HG03442 (cell line): ENCODE measurements at regions not wholly inside any gene's neighbourhood (a gene's known extent, or its start where the extent isn't known, plus 50 kb on each side); places are given as distances from the start of the nearest gene placed in this dataset.

Experiments used
- ATAC-seq: cut with Tn5 transposase; IDR thresholded peaks from one replicate; pipeline ENCODE4 v1.9.1; 2021; ENCODE audit warnings: mild to moderate bottlenecking, moderate library complexity; ENCODE audit not compliant: unreplicated experiment

- ATAC-seq: no peak
Measured at GRCh38 chr16:20259541-20259940, 67.8 kb downstream of the GP2 start.

GRCh38 chr16:20257234-20257633, 70.1 kb downstream of the GP2 start:
- no peak for ATAC-seq

GRCh38 chr16:20255002-20255401, 72.3 kb downstream of the GP2 start:
- no peak for ATAC-seq

DNA sequence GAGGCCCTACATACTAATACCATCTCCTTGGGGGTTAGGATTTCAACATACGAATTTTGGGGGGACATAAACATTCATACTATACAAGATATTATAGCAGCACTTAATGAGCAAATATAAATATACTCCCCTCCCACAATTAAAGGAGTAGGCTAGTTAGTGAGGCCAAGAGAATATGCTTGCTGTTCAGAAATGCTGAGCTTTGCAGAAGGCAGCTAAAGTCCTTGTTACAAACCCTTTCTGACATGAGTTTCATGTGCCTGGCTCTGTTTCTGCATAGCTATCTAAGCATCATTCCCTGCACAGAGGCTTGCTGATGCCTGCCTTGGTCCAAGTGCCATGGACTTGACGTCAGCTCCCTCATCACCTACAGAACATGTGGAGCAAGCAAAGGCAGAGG, 73.5 kb downstream of the GP2 start:
- ATAC-seq: no peak

DNA sequence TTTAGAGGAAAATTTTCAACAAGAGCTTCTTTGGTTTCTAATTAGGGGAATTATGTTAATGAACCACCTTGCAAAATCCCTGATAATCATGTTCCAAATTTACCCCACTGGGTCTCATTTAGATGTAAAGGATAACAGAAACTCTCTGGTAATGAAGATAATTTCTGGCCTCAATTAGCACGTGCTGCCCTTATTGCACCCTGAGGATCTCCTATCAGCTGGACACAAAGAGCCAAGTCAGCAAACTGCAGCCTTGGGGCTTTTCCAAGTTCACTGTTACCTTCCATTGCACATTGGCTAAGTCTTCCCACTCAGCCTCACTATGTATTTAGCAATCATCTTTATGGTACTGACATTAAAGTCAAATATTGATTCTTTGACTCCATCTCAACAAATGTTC, 78.1 kb downstream of the GP2 start:
- ATAC-seq: no peak

GRCh38 chr16:20247076-20247475, 80.2 kb downstream of the GP2 start:
- ATAC-seq: no peak

GRCh38 chr16:20243731-20244281, 83.5 kb downstream of the GP2 start:
- ATAC-seq: no peak

DNA sequence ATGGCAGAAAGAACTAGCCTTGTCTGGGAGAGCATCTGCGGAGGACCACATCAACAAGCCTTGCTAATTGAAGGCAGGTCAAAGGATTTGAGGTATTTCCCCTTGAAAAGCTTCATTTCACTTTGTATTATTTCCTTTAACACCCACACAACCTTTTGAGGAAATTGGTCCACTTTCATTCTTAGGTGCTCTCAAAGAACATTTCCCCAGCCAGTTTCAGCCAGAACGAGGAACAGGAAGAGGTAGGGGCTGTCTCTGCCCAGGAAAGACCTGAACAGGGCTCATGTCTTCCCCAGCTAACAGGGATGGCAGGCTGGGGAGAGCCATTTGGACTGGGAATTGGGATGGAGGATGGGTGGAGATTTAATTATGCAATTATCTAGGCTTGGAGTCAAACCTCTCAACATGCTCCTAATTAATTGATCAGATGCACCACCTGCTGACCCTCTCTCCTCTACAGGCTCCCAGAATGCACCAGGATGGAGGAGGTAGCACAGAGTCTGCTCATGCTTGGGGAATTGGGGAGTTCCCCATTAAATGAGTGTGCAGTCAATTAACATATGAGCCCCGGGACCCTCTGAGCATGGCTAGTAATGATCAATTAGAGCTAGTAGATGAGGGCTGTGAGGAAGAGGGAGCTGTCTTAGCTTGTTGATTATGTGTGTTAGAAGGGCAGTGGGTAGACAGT, 84.6 kb downstream of the GP2 start:
- ATAC-seq: no peak

DNA sequence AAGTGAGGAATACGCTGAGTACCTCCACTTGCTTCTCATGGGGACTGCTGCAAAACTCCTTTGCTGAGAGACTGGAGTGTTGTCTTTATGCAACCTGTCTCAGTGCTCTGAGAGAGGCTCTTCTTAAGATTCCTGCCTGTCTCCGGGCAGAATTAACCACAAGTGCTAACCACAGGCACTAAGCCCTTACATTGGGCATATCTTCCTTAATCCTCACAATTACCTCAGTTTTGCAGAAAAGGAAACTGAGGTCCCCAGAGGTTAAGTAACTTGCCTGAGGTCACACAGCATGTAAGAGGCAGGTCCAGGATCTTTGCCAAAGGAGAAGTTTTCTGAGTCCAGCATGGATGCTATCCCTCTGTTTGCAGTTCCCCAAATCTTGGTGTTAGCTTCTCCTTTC, 86.0 kb downstream of the GP2 start:
- ATAC-seq: no peak

DNA sequence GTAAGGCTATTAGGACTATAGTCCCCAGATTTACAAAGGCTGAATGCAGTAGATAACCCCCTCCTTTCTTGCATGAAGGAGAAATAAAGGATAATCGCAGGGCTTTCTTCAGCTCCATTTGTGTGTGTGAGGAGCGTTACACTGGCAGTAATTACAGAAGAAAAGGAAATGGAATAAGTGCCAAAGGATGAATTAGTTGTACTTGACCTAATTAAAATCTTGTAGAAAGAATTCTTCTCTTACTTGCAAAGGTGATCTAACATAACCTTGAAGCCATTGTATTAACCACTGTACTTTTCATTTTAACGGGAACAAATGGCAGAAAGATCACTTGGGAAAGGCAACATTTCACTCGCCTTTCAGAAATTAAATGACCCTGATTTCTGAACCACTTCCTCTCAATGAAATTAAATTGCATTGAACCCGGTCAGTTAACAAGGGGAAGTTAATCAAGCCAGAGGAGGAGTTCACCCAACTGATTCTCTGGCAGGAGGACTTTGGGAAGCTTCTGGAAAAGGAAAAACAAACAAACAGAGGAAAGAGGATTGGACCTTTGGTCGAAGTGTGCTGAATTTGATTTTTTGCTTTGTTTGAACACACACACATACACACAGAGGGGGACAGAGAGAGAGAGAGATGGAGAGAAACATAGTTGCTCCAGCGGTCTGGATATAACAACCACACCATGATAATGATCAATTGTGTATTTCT, 90.6 kb downstream of the GP2 start:
- no peak for ATAC-seq

- no peak for ATAC-seq
Measured at GRCh38 chr16:20225228-20225733, 102.0 kb downstream of the GP2 start.

DNA sequence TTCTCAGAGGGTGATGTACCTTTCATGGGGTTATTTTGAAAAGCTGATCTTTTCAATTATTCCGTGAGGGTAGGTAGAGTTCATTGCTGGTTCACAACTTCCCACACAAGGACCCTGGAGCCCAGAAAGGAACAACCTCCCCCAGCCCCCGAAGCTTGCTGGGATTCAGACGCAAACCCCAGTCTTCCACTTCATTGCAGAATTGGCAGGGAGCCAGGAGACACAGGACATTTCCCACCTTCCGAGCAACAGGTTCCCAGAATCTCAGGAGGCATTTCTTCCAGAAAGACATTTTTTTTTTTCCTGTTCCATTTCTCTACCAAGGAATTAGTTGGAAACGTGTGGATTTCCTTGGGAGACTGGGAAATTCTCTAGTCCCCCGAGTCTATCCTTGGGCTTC, 106.1 kb downstream of the GP2 start:
- ATAC-seq: no peak

DNA sequence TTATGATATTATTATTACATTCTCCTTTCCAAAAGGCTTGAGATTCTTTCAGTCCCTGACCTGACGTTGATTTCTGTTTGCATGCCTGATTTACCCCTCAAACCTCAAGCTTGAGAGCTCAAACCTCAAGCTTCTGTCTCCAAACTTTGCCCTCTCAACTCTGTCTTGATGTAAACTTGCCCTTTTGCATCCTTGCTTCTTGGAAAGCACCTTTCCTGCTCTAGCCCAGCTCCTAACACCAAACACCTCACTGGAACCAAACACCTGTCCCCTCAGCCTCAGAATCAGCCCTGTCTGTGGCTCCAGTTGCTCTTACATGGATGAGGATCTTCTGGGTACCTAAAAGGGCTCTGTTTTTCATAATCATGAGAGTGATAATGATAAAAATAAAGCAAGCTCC, 109.2 kb downstream of the GP2 start:
- ATAC-seq: no peak

GRCh38 chr16:20216591-20217217, 110.6 kb downstream of the GP2 start:
- ATAC-seq: no peak

DNA sequence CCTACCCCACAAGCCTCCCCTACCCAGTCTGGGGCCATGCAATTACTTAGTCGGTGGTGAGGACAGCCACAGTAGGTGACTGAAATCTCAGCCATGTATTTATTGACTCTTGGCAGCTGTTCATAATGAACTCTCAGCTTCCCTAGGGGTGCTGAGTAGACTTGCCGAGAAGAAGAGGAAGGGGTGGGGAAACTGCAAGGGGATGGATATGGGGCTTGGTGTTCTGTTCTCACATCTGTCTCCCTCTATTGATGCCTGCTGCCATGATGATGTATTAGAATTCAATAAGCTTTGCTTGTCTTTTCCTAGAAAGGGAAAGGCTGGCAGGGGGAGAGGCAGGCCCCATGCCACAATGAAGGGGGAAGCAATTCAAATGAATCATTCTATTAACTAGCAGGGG, 112.9 kb downstream of the GP2 start:
- no peak for ATAC-seq

GRCh38 chr16:20203272-20203671, 124.0 kb downstream of the GP2 start:
- ATAC-seq: no peak

GRCh38 chr16:20202747-20203146, 124.6 kb downstream of the GP2 start:
- no peak for ATAC-seq

GRCh38 chr16:20192801-20193200, 119.1 kb upstream of the GPR139 start:
- ATAC-seq: no peak

DNA sequence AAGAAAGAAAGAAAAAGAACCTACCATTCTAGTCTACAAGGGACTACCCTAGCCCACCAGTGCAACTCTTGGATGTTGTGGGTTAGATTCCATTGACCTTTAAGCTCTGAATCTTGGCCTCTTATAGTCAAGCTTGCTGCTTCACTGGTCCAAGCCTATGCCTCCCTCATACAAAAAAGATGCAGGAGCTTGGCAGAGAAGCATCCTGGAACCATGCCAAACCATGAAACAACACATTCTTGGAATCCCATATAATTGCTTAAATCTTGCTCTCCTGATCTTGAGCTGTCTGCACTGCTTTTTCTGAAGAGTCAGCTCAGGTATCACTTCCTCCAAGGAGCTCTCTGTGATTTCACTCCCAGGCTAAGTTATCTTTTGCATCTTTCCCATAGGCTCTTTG, 117.9 kb upstream of the GPR139 start:
- no peak for ATAC-seq

DNA sequence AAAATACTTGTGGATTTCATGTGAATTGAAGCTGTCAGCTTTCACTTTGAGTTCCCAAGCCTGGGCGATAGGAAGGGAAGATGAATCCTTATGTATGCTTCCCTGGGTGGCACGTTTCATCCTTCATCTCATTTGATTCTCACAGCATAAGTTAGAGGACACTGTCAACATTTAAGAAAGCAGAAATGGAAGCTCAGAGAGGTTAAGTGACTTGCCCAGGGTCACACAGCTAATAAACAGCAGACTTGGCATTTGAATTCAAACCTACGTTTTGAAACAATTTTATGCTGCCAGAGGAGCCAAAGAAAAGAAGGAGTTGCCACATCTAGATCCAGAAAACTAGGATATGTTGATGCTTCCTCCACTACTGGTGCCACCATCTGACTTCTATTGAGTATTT, 108.3 kb upstream of the GPR139 start:
- no peak for ATAC-seq

- ATAC-seq: no peak
Measured at GRCh38 chr16:20181416-20181815, 107.7 kb upstream of the GPR139 start.

GRCh38 chr16:20178297-20178696, 104.6 kb upstream of the GPR139 start:
- no peak for ATAC-seq
